ENCODE measurements at regions not wholly inside any gene's neighbourhood (a gene's known extent, or its start where the extent isn't known, plus 50 kb on each side); places are given as distances from the start of the nearest gene placed in this dataset.

DNA sequence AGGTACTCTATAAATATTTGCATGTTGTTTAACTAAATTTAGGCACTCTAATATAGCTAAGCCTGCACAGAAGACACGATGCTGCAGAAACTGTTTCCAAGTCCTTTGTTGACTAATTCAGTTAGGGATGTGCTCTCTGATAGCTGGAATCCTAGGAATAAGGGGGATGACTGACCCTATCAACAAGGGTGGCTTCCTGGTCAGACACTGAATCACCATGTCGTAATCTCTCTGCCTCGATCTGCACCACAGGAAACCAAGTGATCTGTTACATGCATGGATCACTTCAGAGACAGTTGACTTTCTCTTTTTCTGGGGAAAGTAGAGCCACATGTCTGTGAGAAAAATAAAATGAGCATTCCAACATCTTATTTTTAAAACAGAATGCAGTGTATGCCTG, 169.1 kb downstream of the GUCY2F start:
- no peak for DNase-seq

GRCh38 chrX:109310031-109310430, 171.9 kb downstream of the GUCY2F start:
- DNase-seq, result no peak

GRCh38 chrX:109301177-109301576, 180.7 kb downstream of the GUCY2F start:
- no peak for DNase-seq

GRCh38 chrX:109300415-109300814, 181.5 kb downstream of the GUCY2F start:
- no peak for DNase-seq

- DNase-seq, result no peak
These were observed 182.8 kb downstream of the GUCY2F start for GRCh38 chrX:109299091-109299490.

DNA sequence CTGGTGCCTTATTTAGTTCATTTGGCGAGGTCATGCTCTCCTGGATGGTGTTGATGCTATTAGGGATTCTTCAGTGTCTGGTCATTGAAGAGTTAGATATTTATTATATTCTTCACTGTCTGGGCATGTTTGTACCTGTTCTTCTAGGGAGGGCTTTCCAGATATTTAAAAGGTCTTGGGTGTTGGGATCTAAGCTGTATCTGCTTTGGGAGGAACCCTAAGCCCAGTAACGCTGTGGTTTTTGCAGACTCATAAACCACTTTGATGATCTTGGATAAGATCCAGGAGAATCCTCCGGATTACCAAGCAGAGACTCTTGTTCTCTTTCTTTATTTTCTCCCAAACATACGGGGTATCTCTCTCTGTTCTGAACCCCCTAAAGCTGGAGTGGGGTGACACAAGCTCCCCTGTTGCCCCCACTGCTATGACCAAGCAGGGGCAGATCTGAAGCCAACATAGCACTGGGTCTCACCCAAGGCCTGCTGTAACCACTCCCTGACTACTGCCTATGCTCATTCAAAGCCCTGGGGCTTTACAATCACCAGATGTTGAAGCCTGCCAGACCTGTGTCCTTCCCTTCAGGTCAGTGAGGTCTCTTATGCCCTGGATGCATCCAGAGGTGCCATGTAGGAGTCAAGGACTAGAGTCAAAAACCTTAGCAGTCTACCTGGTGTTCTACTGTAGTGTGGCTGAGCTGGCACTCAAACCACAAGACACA, 187.6 kb downstream of the GUCY2F start:
- no peak for DNase-seq

DNA sequence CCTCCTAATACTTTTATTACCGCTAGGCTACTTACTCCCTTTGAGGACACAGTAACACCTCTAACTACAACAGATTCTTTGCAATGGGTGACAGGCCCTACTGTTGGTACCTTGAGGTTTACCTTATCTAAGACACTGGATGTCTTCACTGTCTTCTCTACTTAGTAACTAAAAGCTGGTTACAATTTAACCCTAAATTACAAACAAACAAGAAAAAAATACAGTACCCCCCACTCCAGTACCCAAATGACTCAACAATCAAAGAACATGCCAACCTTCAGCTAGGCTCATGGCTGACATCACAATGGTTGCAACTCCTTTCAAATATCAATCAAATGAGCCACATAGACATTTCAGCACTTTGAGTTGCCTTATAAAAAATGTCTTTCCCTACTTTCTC, 198.0 kb downstream of the GUCY2F start:
- DNase-seq, result no peak

GRCh38 chrX:109281483-109282275, 200.2 kb downstream of the GUCY2F start:
- no peak for DNase-seq

- no peak for DNase-seq
These were observed 207.1 kb downstream of the GUCY2F start for GRCh38 chrX:109274806-109275205.

- DNase-seq, result no peak
These were observed 211.1 kb downstream of the GUCY2F start for GRCh38 chrX:109270580-109271484.

GRCh38 chrX:109268340-109268739, 213.5 kb downstream of the GUCY2F start:
- no peak for DNase-seq

DNA sequence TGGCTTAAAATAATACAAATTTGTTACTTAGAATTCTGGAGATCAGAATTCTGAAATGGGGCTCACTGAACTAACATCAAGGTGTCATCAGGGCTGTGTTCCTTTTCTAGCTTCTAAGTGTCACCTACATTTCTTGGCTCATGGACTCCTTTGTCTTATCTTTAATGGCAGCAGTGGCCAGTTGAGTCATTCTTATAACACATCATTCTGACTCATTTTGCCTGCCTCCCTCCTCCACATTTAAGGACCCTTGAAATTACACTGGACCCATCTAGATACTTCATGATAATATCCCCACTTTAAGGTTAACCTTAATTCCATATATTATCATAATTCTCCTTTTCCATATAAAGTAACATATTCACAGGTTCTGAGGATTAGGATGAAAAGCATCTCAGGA, 215.9 kb downstream of the GUCY2F start:
- no peak for DNase-seq

DNA sequence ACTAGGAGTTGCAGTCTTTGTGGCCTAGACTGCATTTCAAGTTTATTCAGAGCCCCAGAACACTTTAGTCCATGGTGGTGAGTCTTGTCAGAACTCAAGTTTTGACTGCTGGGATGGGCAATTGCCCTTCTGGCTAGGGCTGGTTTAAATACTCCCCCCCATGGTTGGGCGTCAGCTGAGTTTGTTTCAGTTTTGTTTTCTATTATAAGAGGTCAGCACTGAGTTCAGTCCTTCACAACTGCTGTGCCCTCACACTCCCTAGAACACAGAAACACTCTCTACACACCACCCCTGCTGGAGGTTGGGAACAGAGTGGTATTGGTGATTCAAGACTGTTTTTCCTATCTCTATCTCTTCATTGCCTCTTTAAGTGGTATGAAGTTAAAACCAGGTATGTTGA, 217.0 kb downstream of the GUCY2F start:
- DNase-seq, result no peak

GRCh38 chrX:109261279-109261678, 220.6 kb downstream of the GUCY2F start:
- DNase-seq, result no peak

- no peak for DNase-seq
These were observed 229.1 kb downstream of the GUCY2F start for GRCh38 chrX:109252789-109253188.

- no peak for DNase-seq
These were observed 263.1 kb downstream of the GUCY2F start for GRCh38 chrX:109218761-109219160.

DNA sequence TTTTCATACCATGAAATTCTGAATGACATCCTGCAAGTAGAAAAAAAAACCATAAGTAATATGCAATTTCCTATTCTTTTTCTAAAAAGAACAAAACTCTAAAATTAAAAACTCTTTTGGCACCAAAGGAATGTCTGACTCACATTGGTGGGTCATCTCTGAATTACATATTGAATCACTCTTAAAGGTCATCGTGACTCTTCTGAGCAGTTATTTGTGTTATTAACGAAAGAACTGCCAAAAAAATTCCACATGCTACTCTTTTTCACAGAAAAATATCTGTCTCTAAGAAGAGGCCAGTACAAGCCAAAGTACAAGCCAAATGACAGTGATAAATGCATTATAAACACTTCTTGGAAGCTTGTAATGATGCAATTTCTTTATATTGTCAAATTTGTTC, 282.2 kb downstream of the GUCY2F start:
- DNase-seq, result no peak

DNA sequence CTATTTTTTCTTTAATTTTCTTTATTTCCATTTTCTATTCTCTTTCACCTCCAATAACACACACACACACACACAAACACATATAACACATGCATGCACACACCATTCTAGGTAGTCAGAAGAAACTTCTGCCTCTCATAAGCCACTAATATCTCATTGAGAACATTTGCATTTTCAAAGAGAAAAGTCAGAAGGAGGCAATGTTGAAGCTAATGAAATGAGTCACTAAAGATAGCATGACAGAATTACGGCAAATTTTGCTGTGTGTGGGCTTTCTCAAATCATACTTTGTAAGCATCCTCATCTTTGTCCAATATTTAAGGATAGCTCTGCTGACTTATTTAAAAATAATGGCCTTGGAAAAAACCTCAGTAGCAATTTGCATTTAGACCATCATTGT, 291.3 kb downstream of the GUCY2F start:
- no peak for DNase-seq

- no peak for DNase-seq
These were observed 294.3 kb downstream of the GUCY2F start for GRCh38 chrX:109187473-109188168.

- DNase-seq, result no peak
These were observed 294.9 kb downstream of the GUCY2F start for GRCh38 chrX:109186939-109187338.

GRCh38 chrX:109184506-109185139, 297.3 kb downstream of the GUCY2F start:
- no peak for DNase-seq

- DNase-seq, result no peak
These were observed 309.7 kb downstream of the GUCY2F start for GRCh38 chrX:109172091-109172602.
